ENCODE measurements at regions not wholly inside any gene's neighbourhood (a gene's known extent, or its start where the extent isn't known, plus 50 kb on each side); places are given as distances from the start of the nearest gene placed in this dataset.

GRCh38 chr13:50128428-50128931 lies 113.2 kb downstream of the KCNRG start:
- no peak for DNase-seq (ENCODE audit: low read depth)
- no peak for TF ChIP-seq CTCF (IDR thresholded peaks at IDR 0.05; ENCODE audit: low read length, missing control alignments)
- H3K4me3 ChIP-seq (replicated peaks; ENCODE audit: low read depth, low read length): no peak overlapping the region

- H3K4me3 ChIP-seq (replicated peaks; ENCODE audit: low read depth, low read length): peak overlapping the region; percentile 49
- no peak for TF ChIP-seq CTCF (IDR thresholded peaks at IDR 0.05; ENCODE audit: low read length, missing control alignments)
- no peak for DNase-seq (ENCODE audit: low read depth)
Observed at GRCh38 chr13:50129081-50129705, 113.9 kb downstream of the KCNRG start.

- DNase-seq (ENCODE audit: low read depth): no peak
- TF ChIP-seq CTCF (IDR thresholded peaks at IDR 0.05; ENCODE audit: low read length, missing control alignments): no peak
- H3K4me3 ChIP-seq (replicated peaks; ENCODE audit: low read depth, low read length): peak overlapping the region; percentile 49
Observed at GRCh38 chr13:50129706-50130122, 114.5 kb downstream of the KCNRG start.

- H3K4me3 ChIP-seq (replicated peaks; ENCODE audit: low read depth, low read length): peak overlapping the region; percentile 49
- peak; percentile 69 for DNase-seq (ENCODE audit: low read depth)
- no peak for TF ChIP-seq CTCF (IDR thresholded peaks at IDR 0.05; ENCODE audit: low read length, missing control alignments)
Observed at GRCh38 chr13:50130123-50130946, 115.1 kb downstream of the KCNRG start.

GRCh38 chr13:50131920-50132903 lies 117.0 kb downstream of the KCNRG start:
- H3K4me3 ChIP-seq (replicated peaks; ENCODE audit: low read depth, low read length): no peak overlapping the region
- no peak for TF ChIP-seq CTCF (IDR thresholded peaks at IDR 0.05; ENCODE audit: low read length, missing control alignments)
- no peak for DNase-seq (ENCODE audit: low read depth)

- no peak for DNase-seq (ENCODE audit: low read depth)
- H3K4me3 ChIP-seq (replicated peaks; ENCODE audit: low read depth, low read length): no peak overlapping the region
- no peak for TF ChIP-seq CTCF (IDR thresholded peaks at IDR 0.05; ENCODE audit: low read length, missing control alignments)
Observed at GRCh38 chr13:50132904-50133357, 117.7 kb downstream of the KCNRG start.

Measured in fibroblast of pulmonary artery (primary cell).